K562 (cell line): ENCODE measurements at regions not wholly inside any gene's neighbourhood (a gene's known extent, or its start where the extent isn't known, plus 50 kb on each side); places are given as distances from the start of the nearest gene placed in this dataset.

Source experiments
- ATAC-seq: fragments of 200-7000 bp; cut with Tn5 transposase; 3 replicates; pipeline ENCODE4 v1.9.1; 2020; ENCODE audit warnings: moderate library complexity
- BruUV-seq: library from RNA; stranded (reverse); fragments of 400-500 nt; replicated peaks from 2 replicates; lab custom pipeline; 2021; lab: Mats Ljungman, UMichigan
- CTCF ChIA-PET: fragments of 300-600 bp; formaldehyde crosslinking; extraction: SDS; loops from one replicate; lab custom pipeline; 2021; ENCODE audit warnings: low intra/inter-chr PET ratio; lab: Yijun Ruan, JAX
- POLR2A ChIA-PET: fragments of 300-600, 350-650 bp; sonication (Branson Sonifier 250); formaldehyde crosslinking; extraction: SDS; loops from one replicate; lab custom pipeline; 2021; ENCODE audit warnings: antibody characterized with exemption, inconsistent platforms; lab: Yijun Ruan, JAX
- DNase-seq, 4 experiments: peaks; one replicate each; pipeline versions ENCODE4 v3.0.0 to v3.0.0-alpha.2; 2011 to 2018; ENCODE audit warnings: low spot score in 3 of 4, mixed read lengths in 3 of 4; ENCODE audit errors: extremely low read depth in 1 of 4
- FAIRE-seq: peaks from 2 replicates; lab custom pipeline; 2011; peaks lifted over from hg19 to GRCh38; lab: Jason Lieb, UNC
- H2AFZ ChIP-seq: 2 replicates; pipeline ENCODE4 v1.6.0; 2011; ENCODE audit warnings: low read depth, low read length, control low read depth, inconsistent platforms
- H3K27ac ChIP-seq: fragments of 200-600 bp; 3 replicates; pipeline ENCODE4 v1.8.0; 2011; ENCODE audit warnings: low read depth, mild to moderate bottlenecking, control low read depth, inconsistent platforms, low read length, moderate library complexity, mixed read lengths; ENCODE audit errors: extremely low read depth
- H3K27me3 ChIP-seq, 2 experiments: fragments of 300-600 bp in 1 of 2; 2 replicates in 1 of 2; 3 replicates in 1 of 2; pipeline versions ENCODE4 v1.6.0 to v1.8.0; 2011; ENCODE audit warnings: inconsistent platforms in 2 of 2, low read length in 2 of 2, mild to moderate bottlenecking in 1 of 2, mixed read lengths in 1 of 2, moderate library complexity in 1 of 2; ENCODE audit not compliant: control insufficient read depth in 2 of 2, insufficient read depth in 2 of 2
- H3K36me3 ChIP-seq: fragments of 300-600 bp; 3 replicates; pipeline ENCODE4 v1.8.0; 2011; ENCODE audit warnings: mild to moderate bottlenecking, low read length, inconsistent platforms; ENCODE audit not compliant: control insufficient read depth, insufficient read depth
- H3K4me1 ChIP-seq, 2 experiments: fragments of 200-600 bp in 1 of 2; replicated peaks in 1 of 2; 2 replicates in 1 of 2; 3 replicates in 1 of 2; pipeline versions ENCODE4 v1.5.1 to v1.8.0; 2011; ENCODE audit warnings: inconsistent platforms in 2 of 2, low read length in 2 of 2, mild to moderate bottlenecking in 1 of 2, mixed read lengths in 1 of 2, moderate library complexity in 1 of 2; ENCODE audit not compliant: control insufficient read depth in 2 of 2, insufficient read depth in 2 of 2
- H3K4me2 ChIP-seq: 2 replicates; pipeline ENCODE4 v1.6.1; 2011; ENCODE audit warnings: low read length, control low read depth, inconsistent platforms, mixed read lengths; ENCODE audit not compliant: insufficient read depth
- H3K4me3 ChIP-seq: fragments of 200-600 bp; sonication (generic), shearing (Covaris generic); 2 replicates; pipeline ENCODE4 v1.5.1; 2016; ENCODE audit warnings: control low read depth, inconsistent platforms
- H3K79me2 ChIP-seq: fragments of 200-600 bp; 3 replicates; pipeline ENCODE4 v1.8.0; 2011; ENCODE audit warnings: low read length, inconsistent platforms; ENCODE audit not compliant: control insufficient read depth, insufficient read depth
- H3K9ac ChIP-seq, 2 experiments: 2 replicates each; pipeline versions ENCODE4 v1.6.0 to v1.6.1; 2011; ENCODE audit warnings: low read depth in 2 of 2, low read length in 2 of 2, control low read depth in 1 of 2, inconsistent platforms in 1 of 2, mild to moderate bottlenecking in 1 of 2, mixed read lengths in 1 of 2; ENCODE audit not compliant: insufficient read depth in 1 of 2
- H3K9me1 ChIP-seq: one replicate; pipeline ENCODE4 v1.6.0; 2011; ENCODE audit warnings: inconsistent platforms, mild to moderate bottlenecking, low read length, moderate library complexity; ENCODE audit not compliant: control insufficient read depth, insufficient read depth
- H3K9me3 ChIP-seq: replicated peaks from 2 replicates; pipeline ENCODE4 v1.5.1; 2011; ENCODE audit warnings: low read depth, low read length, inconsistent platforms; ENCODE audit not compliant: control insufficient read depth, insufficient read depth
- H4K20me1 ChIP-seq: replicated peaks from 2 replicates; pipeline ENCODE4 v1.6.1; 2011; ENCODE audit warnings: low read length, inconsistent platforms, mixed read lengths; ENCODE audit not compliant: control insufficient read depth, insufficient read depth
- CC2D1A ChIP-seq: fragments of 450-650 bp; IDR thresholded peaks from 2 replicates; pipeline ENCODE4 v1.6.1; 2017; ENCODE audit warnings: mild to moderate bottlenecking
- ETV6 ChIP-seq, 3 experiments: fragments of 150-350 bp in 1 of 3; sonication (generic) in 1 of 3; formaldehyde crosslinking in 1 of 3; IDR thresholded peaks; 2 replicates each; pipeline versions ENCODE4 v1.6.1 to v1.8.0; 2014 to 2022; ENCODE audit warnings: borderline replicate concordance in 2 of 3, low read depth in 2 of 3, antibody characterized with exemption in 1 of 3, low read length in 1 of 3, mild to moderate bottlenecking in 1 of 3, missing genetic modification reagents in 1 of 3
- GABPA ChIP-seq: fragments of 200-800 bp; sonication (Bioruptor generic); conservative IDR thresholded peaks from 2 replicates; pipeline ENCODE4 v1.6.1; 2016; ENCODE audit warnings: low read depth, missing genetic modification characterization, missing compliant biosample characterization
- GTF2F1 ChIP-seq: IDR thresholded peaks from 2 replicates; pipeline ENCODE4 v1.6.1; 2011; ENCODE audit warnings: low read depth, low read length, improper control_type of control experiment
- HDAC2 ChIP-seq: fragments of 450-650 bp; IDR thresholded peaks from 2 replicates; pipeline ENCODE4 v1.6.1; 2016; ENCODE audit warnings: mild to moderate bottlenecking
- NFIC ChIP-seq: fragments of 450-650 bp; IDR thresholded peaks from 2 replicates; pipeline ENCODE4 v1.6.1; 2017; ENCODE audit warnings: mild to moderate bottlenecking, inconsistent platforms
- POLR2B ChIP-seq: fragments of 450-650 bp; IDR thresholded peaks from 2 replicates; pipeline ENCODE4 v1.6.1; 2018; ENCODE audit warnings: low read depth; ENCODE audit not compliant: partially characterized antibody
- TEAD1 ChIP-seq, 2 experiments: fragments of 450-650 bp in 1 of 2; sonication (generic) in 1 of 2; formaldehyde crosslinking; IDR thresholded peaks; 2 replicates each; pipeline versions ENCODE4 v1.4.0 to v1.8.0; 2020 to 2022; ENCODE audit warnings: mild to moderate bottlenecking in 2 of 2, missing genetic modification reagents in 1 of 2
- ZBTB43 ChIP-seq: sonication (generic); formaldehyde crosslinking; IDR thresholded peaks from 2 replicates; pipeline ENCODE4 v1.8.0; 2023; ENCODE audit warnings: mild to moderate bottlenecking, missing genetic modification reagents
- ZNF232 ChIP-seq: sonication (generic); formaldehyde crosslinking; IDR thresholded peaks from 2 replicates; pipeline ENCODE4 v1.8.0; 2022; ENCODE audit warnings: mild to moderate bottlenecking, missing genetic modification reagents
- ZNF512 ChIP-seq: IDR thresholded peaks from 2 replicates; pipeline ENCODE4 v1.6.1; 2016; ENCODE audit warnings: missing genetic modification characterization, missing compliant biosample characterization
- ZNF584 ChIP-seq: fragments of 200-800 bp; sonication (Bioruptor generic); IDR thresholded peaks from 2 replicates; pipeline ENCODE4 v1.6.1; 2016; ENCODE audit warnings: low read depth, mild to moderate bottlenecking, missing genetic modification characterization, missing compliant biosample characterization
- WGBS: fragments of 100-300 bp; shearing (Covaris generic); methylation state at CpG from one replicate; pipeline ENCODE4 v1.1.6; 2016; ENCODE audit warnings: low coverage, mixed read lengths; ENCODE audit not compliant: insufficient coverage; ENCODE audit errors: missing lambda C conversion rate; 5-methylcytosine and 5-hydroxymethylcytosine counted together
- in situ Hi-C: fragments of 300-500 bp; cut with MboI; formaldehyde crosslinking; loops from 4 replicates; pipeline ENCODE4 v1.15.0; 2018; ENCODE audit warnings: inconsistent platforms, mixed read lengths
- intact Hi-C: fragments of 100-400 bp; cut with micrococcal nuclease; formaldehyde crosslinking; loops from 2 replicates; pipeline ENCODE4 v1.14.2; 2022

- H3K79me2 ChIP-seq: no peaks in the 10 kb centered on the region
- no peak overlapping the region for H3K4me2 ChIP-seq
- H3K9me1 ChIP-seq: no peaks in the 10 kb centered on the region
- FAIRE-seq: no peak
- DNase-seq: no peak
- no peaks in the 10 kb centered on the region for H4K20me1 ChIP-seq
- intact Hi-C loops (no loop called here), in situ Hi-C loops (no loop called here)
- H2AFZ ChIP-seq: no peak overlapping the region
- no peak for ATAC-seq
- no peaks in the 10 kb centered on the region for H3K36me3 ChIP-seq
- no peaks in the 10 kb centered on the region for H3K4me1 ChIP-seq
- ChIA-PET POLR2A (interaction anchor here (0.6 to 1.0 kb wide), 2 partner anchors 8 to 608 kb away, joined by 3 to 4 read pairs; no protein-coding TSS in a partner anchor), CTCF (no interaction called here)
- no peak overlapping the region for H3K4me3 ChIP-seq
- 0 out of 5 replicates have a peak, but pooled peaks cover 0 to 8% of the 10 kb centered on the region in 2 experiments for H3K27me3 ChIP-seq
- whole genome bisulfite sequencing: 1% methylated on average over 10 of the region's 11 CpGs
- BruUV-seq: no TSS peak
- H3K9me3 ChIP-seq: no peaks in the 10 kb centered on the region
- TF ChIP-seq ZNF512 (tag) (peak; percentile 53; the same call in 1 of the 2 replicates), POLR2B (no peak)
- H3K9ac ChIP-seq: no peak overlapping the region
- no peak overlapping the region for H3K27ac ChIP-seq
These were observed 92.6 kb downstream of the EMP1 start for GRCh38 chr12:13288937-13289652.

- POLR2A ChIA-PET: interaction anchor here (0.7 to 1.0 kb wide), 2 partner anchors 9 to 10 kb away, joined by 3 to 4 read pairs; no protein-coding TSS in a partner anchor
- intact Hi-C loops: no loop called here
- 0% methylated on average over 1 of the region's 1 CpG for WGBS
- TF ChIP-seq ETV6 (IDR thresholded peaks at IDR 0.05; ENCODE audit: borderline replicate concordance in 1 of 2, low read depth in 2 of 2, low read length in 1 of 2) (no peak), ETV6 (CRISPR knock-in tag; IDR thresholded peaks at IDR 0.05; ENCODE audit: borderline replicate concordance) (no peak), CC2D1A (0 out of 2 replicates have a peak, but pooled peaks have one; percentile 13), ZNF232 (no peak), GABPA (tag) (0 out of 2 replicates have a peak, but pooled peaks have one; percentile 22), GTF2F1 (no peak), HDAC2 (peak; percentile 65; the same call in 1 of the 2 replicates), ZNF584 (CRISPR knock-in tag) (peak; percentile 94; the same call in 1 of the 2 replicates), ZBTB43 (CRISPR knock-in tag) (no peak), NFIC (peak; percentile 82), TEAD1 (CRISPR knock-in tag; IDR thresholded peaks at IDR 0.05) (0 out of 4 replicates have a peak, but pooled peaks of 1 of the 2 experiments have one; percentile 35)
These were observed 92.0 kb downstream of the EMP1 start for GRCh38 chr12:13288501-13288900.

More at GRCh38 chr12:13288501-13288900, 92.0 kb downstream of the EMP1 start:
- FAIRE-seq (peak; percentile 70), DNase-seq (peak; percentile 38 to 50 (median 46)), ATAC-seq (peak; percentile 85)
- Histone ChIP-seq H3K9me3 (no peaks in the 10 kb centered on the region), H3K4me1 (no peaks in the 10 kb centered on the region), H3K9ac (no peak overlapping the region), H2AFZ (no peak overlapping the region), H3K36me3 (no peaks in the 10 kb centered on the region), H3K79me2 (no peaks in the 10 kb centered on the region), H4K20me1 (no peaks in the 10 kb centered on the region), H3K27ac (no peak overlapping the region), H3K4me3 (no peak overlapping the region), H3K9me1 (no peaks in the 10 kb centered on the region), H3K27me3 (0 out of 5 replicates have a peak, but pooled peaks cover 0 to 8% of the 10 kb centered on the region in 2 experiments), H3K4me2 (no peak overlapping the region)
- in situ Hi-C loops: no loop called here
- CTCF ChIA-PET: no interaction called here
- BruUV-seq: no TSS peak
